Neural progenitor cell (in vitro differentiated cells): ENCODE measurements at regions not wholly inside any gene's neighbourhood (a gene's known extent, or its start where the extent isn't known, plus 50 kb on each side); places are given as distances from the start of the nearest gene placed in this dataset.

Source experiments
- DNase-seq: peaks from one replicate; pipeline ENCODE4 v3.0.0-alpha.2; 2016; ENCODE audit warnings: low spot score
- H2AFZ ChIP-seq: fragments of 200-600 bp; sonication (generic); replicated peaks from 2 replicates; pipeline ENCODE4 v1.6.1; 2016; ENCODE audit warnings: antibody characterized with exemption
- H3F3A ChIP-seq: fragments of 200-600 bp; sonication (generic); 2 replicates; pipeline ENCODE4 v1.6.1; 2016; ENCODE audit warnings: antibody characterized with exemption, low read depth
- H3K27ac ChIP-seq: fragments of 200-600 bp; sonication (generic); 2 replicates; pipeline ENCODE4 v1.5.1; 2016; ENCODE audit warnings: mild to moderate bottlenecking
- H3K27me3 ChIP-seq: fragments of 200-600 bp; sonication (generic); 2 replicates; pipeline ENCODE4 v1.6.1; 2016; ENCODE audit warnings: mild to moderate bottlenecking, moderate library complexity
- H3K36me3 ChIP-seq: fragments of 200-600 bp; sonication (generic); 2 replicates; pipeline ENCODE4 v1.5.1; 2016
- H3K4me1 ChIP-seq: fragments of 200-600 bp; sonication (generic); 2 replicates; pipeline ENCODE4 v1.6.1; 2016; ENCODE audit warnings: mixed run types
- H3K4me2 ChIP-seq: fragments of 200-600 bp; sonication (generic); 2 replicates; pipeline ENCODE4 v1.6.1; 2016
- H3K4me3 ChIP-seq: fragments of 200-600 bp; sonication (generic); 2 replicates; pipeline ENCODE4 v1.5.1; 2016
- H3K79me2 ChIP-seq: fragments of 200-600 bp; sonication (generic); 2 replicates; pipeline ENCODE4 v1.6.1; 2016; ENCODE audit warnings: low read depth
- H3K9ac ChIP-seq: fragments of 200-600 bp; sonication (generic); 2 replicates; pipeline ENCODE4 v1.6.1; 2016
- H3K9me3 ChIP-seq: fragments of 200-600 bp; sonication (generic); 2 replicates; pipeline ENCODE4 v1.5.1; 2016; ENCODE audit warnings: low read depth
- H4K20me1 ChIP-seq: fragments of 200-600 bp; sonication (generic); 2 replicates; pipeline ENCODE4 v1.6.1; 2016; ENCODE audit warnings: low read depth
- H3K27ac Mint-ChIP-seq: 3 replicates; pipeline ENCODE4 v1.8.0; 2021; ENCODE audit warnings: mixed read lengths
- H3K27me3 Mint-ChIP-seq: 2 replicates; pipeline ENCODE4 v1.8.0; 2022; ENCODE audit warnings: low read depth, mild to moderate bottlenecking, inconsistent platforms, moderate library complexity, mixed read lengths; ENCODE audit not compliant: insufficient read depth
- H3K36me3 Mint-ChIP-seq: 3 replicates; pipeline ENCODE4 v1.8.0; 2021; ENCODE audit warnings: mixed read lengths
- H3K4me1 Mint-ChIP-seq: 3 replicates; pipeline ENCODE4 v1.8.0; 2021; ENCODE audit warnings: mixed read lengths
- H3K4me3 Mint-ChIP-seq: 3 replicates; pipeline ENCODE4 v1.8.0; 2021; ENCODE audit warnings: mild to moderate bottlenecking, moderate library complexity, mixed read lengths
- H3K9me3 Mint-ChIP-seq: 3 replicates; pipeline ENCODE4 v1.8.0; 2020; ENCODE audit warnings: mixed read lengths
- EZH2 ChIP-seq: fragments of 200-600 bp; sonication (generic); IDR thresholded peaks from 2 replicates; pipeline ENCODE4 v1.6.1; 2017; ENCODE audit warnings: antibody characterized with exemption, mild to moderate bottlenecking, moderate library complexity
- EZH2phosphoT487 ChIP-seq: fragments of 200-600 bp; sonication (generic); IDR thresholded peaks from 2 replicates; pipeline ENCODE4 v1.6.1; 2017; ENCODE audit warnings: antibody characterized with exemption
- TF ChIP-seq, protein P1 (sequence below): fragments of 200-600 bp; sonication (generic); IDR thresholded peaks from 2 replicates; pipeline ENCODE4 v1.5.1; 2017; ENCODE audit warnings: antibody characterized with exemption, mild to moderate bottlenecking

DNA sequence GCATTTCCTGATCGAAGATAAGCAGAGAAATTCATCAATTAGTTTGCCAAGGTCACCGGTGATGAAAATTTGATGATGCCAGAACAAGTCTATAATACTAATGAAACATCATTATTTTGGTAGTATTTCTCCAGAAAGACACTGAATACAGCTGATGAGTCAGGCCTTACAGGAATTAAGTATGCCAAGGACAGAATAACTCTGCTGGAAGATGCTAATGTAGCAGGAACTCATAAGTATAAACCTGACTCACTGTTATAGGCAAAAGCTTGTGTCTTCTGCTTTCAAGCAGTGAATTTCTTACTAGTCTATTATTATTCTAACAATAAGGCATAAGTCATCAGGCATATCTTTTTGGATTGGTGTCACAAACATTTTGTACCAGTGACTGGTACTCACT lies 1825.1 kb upstream of the IGFBP7 start:
- DNase-seq, result no peak
- Histone ChIP-seq H3K4me1 (no peaks in the 10 kb centered on the region), H3K27me3 (no peaks in the 10 kb centered on the region), H4K20me1 (no peaks in the 10 kb centered on the region), H3K79me2 (no peaks in the 10 kb centered on the region), H3K4me2 (no peak overlapping the region), H3K9ac (no peak overlapping the region), H3K27ac (no peak overlapping the region), H3F3A (no peaks in the 10 kb centered on the region), H3K4me3 (no peak overlapping the region), H2AFZ (no peak overlapping the region), H3K36me3 (no peaks in the 10 kb centered on the region), H3K9me3 (no peaks in the 10 kb centered on the region)
- Mint-ChIP-seq H3K9me3 (peaks cover 7% of the 10 kb centered on the region), H3K27me3 (peaks cover 5% of the 10 kb centered on the region), H3K4me1 (no peaks in the 10 kb centered on the region), H3K36me3 (no peaks in the 10 kb centered on the region), H3K27ac (no peak overlapping the region), H3K4me3 (no peak overlapping the region)
- TF ChIP-seq, protein P1, sequence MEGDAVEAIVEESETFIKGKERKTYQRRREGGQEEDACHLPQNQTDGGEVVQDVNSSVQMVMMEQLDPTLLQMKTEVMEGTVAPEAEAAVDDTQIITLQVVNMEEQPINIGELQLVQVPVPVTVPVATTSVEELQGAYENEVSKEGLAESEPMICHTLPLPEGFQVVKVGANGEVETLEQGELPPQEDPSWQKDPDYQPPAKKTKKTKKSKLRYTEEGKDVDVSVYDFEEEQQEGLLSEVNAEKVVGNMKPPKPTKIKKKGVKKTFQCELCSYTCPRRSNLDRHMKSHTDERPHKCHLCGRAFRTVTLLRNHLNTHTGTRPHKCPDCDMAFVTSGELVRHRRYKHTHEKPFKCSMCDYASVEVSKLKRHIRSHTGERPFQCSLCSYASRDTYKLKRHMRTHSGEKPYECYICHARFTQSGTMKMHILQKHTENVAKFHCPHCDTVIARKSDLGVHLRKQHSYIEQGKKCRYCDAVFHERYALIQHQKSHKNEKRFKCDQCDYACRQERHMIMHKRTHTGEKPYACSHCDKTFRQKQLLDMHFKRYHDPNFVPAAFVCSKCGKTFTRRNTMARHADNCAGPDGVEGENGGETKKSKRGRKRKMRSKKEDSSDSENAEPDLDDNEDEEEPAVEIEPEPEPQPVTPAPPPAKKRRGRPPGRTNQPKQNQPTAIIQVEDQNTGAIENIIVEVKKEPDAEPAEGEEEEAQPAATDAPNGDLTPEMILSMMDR, result no peak
- TF ChIP-seq EZH2phosphoT487, result no peak
- no peak for TF ChIP-seq EZH2

GRCh38 chr4:58936436-58936835 lies 1826.3 kb upstream of the IGFBP7 start:
- Histone ChIP-seq H3K9ac (no peak overlapping the region), H3K9me3 (no peaks in the 10 kb centered on the region), H2AFZ (no peak overlapping the region), H3K36me3 (no peaks in the 10 kb centered on the region), H3K4me3 (no peak overlapping the region), H3F3A (no peaks in the 10 kb centered on the region), H3K27ac (no peak overlapping the region), H3K4me1 (no peaks in the 10 kb centered on the region), H4K20me1 (no peaks in the 10 kb centered on the region), H3K27me3 (no peaks in the 10 kb centered on the region), H3K4me2 (no peak overlapping the region), H3K79me2 (no peaks in the 10 kb centered on the region)
- DNase-seq, result no peak
- Mint-ChIP-seq H3K27me3 (peaks cover 5% of the 10 kb centered on the region), H3K4me1 (no peaks in the 10 kb centered on the region), H3K36me3 (no peaks in the 10 kb centered on the region), H3K4me3 (no peak overlapping the region), H3K27ac (no peak overlapping the region), H3K9me3 (peaks cover under 1% of the 10 kb centered on the region)
- no peak for TF ChIP-seq EZH2phosphoT487
- TF ChIP-seq, protein P1, result no peak
- no peak for TF ChIP-seq EZH2

DNA sequence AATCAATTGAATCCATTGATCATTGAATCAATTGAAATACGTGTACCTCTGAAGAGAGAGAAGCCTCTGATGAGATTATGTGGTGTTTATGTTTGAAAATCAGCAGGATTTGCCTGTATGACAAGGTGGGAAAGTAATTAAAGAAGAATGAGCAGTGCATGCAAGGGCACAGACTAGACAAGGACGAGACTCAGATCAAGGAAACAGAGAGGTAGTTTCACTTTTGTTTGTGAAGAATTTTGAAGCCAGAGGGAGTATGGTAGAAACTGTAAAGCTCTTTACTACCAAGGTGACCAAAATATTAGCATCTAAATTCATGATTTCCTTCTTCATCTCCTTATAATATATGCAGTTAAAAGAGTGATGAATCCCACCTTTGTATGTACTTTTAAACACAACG lies 1830.0 kb upstream of the IGFBP7 start:
- no peaks in the 10 kb centered on the region for H3K79me2 ChIP-seq
- Mint-ChIP-seq H3K27ac (no peak overlapping the region), H3K4me1 (no peaks in the 10 kb centered on the region), H3K36me3 (no peaks in the 10 kb centered on the region), H3K9me3 (no peaks in the 10 kb centered on the region), H3K27me3 (peaks cover 3% of the 10 kb centered on the region), H3K4me3 (no peak overlapping the region)
- no peak overlapping the region for H3K4me3 ChIP-seq
- H3K27ac ChIP-seq, result no peak overlapping the region
- no peak overlapping the region for H3K9ac ChIP-seq
- H4K20me1 ChIP-seq, result no peaks in the 10 kb centered on the region
- no peak for TF ChIP-seq EZH2
- no peak for TF ChIP-seq EZH2phosphoT487
- DNase-seq, result no peak
- H2AFZ ChIP-seq, result no peak overlapping the region
- H3K9me3 ChIP-seq, result no peaks in the 10 kb centered on the region
- H3K4me1 ChIP-seq, result no peaks in the 10 kb centered on the region
- H3K27me3 ChIP-seq, result no peaks in the 10 kb centered on the region
- H3K4me2 ChIP-seq, result no peak overlapping the region
- H3K36me3 ChIP-seq, result no peaks in the 10 kb centered on the region
- H3F3A ChIP-seq, result no peaks in the 10 kb centered on the region

DNA sequence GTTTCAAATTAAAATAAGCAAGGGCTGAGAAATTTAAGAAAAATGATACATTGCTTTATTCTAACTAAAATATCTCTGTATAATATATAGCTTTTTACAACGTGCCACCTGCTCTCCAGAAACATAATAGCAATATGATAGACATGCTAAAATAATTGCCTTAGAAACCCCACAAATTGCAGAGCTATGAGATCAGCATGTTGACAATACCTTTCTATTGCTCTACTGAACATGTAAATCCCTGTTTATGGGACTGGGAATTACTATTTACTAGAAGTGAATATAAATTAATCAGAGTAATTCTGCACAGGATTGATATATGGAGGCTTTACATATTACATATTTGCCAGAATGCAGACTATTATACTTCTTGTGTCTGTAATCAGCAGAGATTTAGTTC lies 1831.1 kb upstream of the IGFBP7 start:
- Histone ChIP-seq H3K27ac (no peak overlapping the region), H3K9me3 (no peaks in the 10 kb centered on the region), H3K4me2 (no peak overlapping the region), H2AFZ (no peak overlapping the region), H3K79me2 (no peaks in the 10 kb centered on the region), H3K9ac (no peak overlapping the region), H3K36me3 (no peaks in the 10 kb centered on the region), H3K4me3 (no peak overlapping the region), H4K20me1 (no peaks in the 10 kb centered on the region), H3K27me3 (no peaks in the 10 kb centered on the region), H3F3A (no peaks in the 10 kb centered on the region), H3K4me1 (no peaks in the 10 kb centered on the region)
- Mint-ChIP-seq H3K9me3 (no peaks in the 10 kb centered on the region), H3K27ac (no peak overlapping the region), H3K36me3 (no peaks in the 10 kb centered on the region), H3K4me3 (no peak overlapping the region), H3K27me3 (peaks cover 3% of the 10 kb centered on the region), H3K4me1 (no peaks in the 10 kb centered on the region)
- TF ChIP-seq EZH2 (no peak), EZH2phosphoT487 (no peak)
- TF ChIP-seq, protein P1, result no peak
- no peak for DNase-seq
